Right renal pelvis (tissue), 4 donors: ENCODE measurements at regions not wholly inside any gene's neighbourhood (a gene's known extent, or its start where the extent isn't known, plus 50 kb on each side); places are given as distances from the start of the nearest gene placed in this dataset.

Experiments used
- DNase-seq, 4 donors: peaks; one replicate each; pipeline ENCODE4 v3.0.0-alpha.2; 2013; ENCODE audit warnings: low read depth in 4 of 4, low spot score in 3 of 4, missing footprints in 1 of 4

DNA sequence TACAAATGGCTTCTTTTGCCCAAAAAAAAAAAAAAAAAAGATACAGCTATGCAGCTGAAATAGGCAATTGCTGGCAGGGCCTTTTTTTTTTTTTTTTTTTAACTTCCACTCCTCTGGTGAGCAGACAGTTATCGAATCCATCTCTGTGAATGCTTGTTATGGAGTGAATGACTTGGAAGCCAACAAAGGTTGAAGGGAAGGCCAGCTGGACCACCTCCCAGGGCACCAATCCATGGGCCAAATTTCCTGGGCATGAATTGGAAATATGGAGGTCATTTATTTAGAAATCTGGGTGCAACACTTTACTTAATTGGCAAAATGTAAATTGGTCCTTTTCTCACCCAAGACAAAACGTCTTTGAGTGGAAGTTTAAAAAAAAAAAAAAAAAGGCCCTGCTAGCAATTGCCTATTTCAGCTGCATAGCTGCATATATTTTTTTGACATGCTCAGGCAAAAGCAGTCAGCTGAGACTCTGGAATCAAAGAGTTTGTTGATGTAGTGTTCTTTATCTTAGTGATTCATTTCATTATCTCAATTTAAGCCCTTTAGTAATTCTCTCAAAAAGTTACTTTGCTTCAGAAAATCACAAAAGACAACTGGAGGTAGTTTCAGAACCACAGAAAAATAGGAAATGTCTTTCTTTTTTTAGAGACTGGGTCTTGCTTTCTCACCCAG, 392.2 kb upstream of the KLF4 start:
- no peak for DNase-seq

DNA sequence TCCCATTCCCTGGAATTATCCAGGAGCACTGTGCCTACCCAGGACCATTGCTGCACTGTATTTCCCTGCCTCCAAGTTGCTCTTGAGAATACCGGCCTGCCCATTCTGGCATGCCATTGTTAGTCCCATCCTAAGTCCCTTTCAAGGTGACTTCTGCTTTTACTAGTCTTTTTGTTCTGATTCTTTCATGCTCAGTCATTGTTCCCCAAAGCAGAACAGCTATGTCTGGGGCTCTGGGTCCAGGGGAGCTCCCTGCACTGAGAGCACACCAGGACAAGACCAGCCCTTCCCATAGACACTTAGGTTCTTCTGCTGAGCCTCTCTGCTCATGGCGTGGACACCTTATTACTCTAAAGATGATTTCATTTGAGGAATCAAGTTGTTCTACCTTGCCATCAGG, 388.9 kb upstream of the KLF4 start:
- DNase-seq = no peak

DNA sequence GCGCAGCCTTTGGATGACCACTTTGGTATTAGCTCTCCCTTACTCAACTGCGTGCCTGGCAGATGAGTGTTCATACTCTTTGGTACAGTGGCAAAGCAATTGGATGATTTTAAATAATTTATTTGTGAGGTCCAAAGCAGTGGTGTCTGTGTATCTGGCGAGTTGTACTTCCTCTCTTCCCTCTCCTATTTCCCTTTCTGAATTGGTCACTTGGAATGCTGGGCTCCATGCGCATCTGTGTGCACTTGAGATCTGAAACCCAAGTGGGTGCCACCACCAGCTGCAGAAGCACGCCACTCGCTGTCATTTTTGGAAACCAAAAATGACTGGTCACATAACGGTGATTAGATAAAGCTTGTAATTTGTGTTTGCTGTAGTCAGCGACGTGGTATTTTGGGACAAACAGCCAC, 386.0 kb upstream of the KLF4 start:
- no peak for DNase-seq

DNA sequence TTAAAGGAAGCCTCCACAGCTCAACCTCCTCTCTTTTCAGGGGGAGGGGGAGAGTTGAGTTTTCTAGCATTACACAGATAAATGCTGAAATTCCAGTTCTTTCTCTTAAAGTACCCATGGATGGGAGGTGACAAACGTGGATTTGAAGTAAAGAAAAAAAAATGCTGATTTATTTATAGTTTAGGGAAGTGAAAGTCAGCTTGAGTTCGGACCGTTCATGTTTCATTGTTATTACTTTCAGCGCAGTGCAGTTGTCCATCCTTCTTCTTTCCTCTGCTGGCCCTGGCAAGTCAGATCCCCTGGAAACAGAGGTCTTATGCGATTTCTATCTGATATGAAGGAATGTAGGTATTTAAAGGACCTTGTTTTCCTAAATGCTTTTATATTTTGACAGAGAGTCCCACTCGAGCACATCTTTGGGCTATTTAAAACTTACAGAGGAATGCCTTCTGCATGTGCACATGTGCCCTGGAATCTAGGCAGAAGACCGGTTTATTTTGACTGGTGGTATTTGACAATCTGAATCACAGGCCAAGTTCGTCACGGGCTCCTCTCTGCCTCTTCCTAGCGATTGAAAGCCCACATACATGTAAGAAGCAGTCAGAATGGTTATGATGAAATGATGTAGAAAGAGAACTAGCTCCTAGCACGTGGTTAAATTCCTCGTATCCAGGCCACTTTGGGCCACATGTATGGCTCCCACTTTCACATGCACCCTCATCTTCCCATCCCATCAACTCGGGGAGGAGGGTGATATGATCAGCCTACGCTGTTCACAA, 385.2 kb upstream of the KLF4 start:
- no peak for DNase-seq

DNA sequence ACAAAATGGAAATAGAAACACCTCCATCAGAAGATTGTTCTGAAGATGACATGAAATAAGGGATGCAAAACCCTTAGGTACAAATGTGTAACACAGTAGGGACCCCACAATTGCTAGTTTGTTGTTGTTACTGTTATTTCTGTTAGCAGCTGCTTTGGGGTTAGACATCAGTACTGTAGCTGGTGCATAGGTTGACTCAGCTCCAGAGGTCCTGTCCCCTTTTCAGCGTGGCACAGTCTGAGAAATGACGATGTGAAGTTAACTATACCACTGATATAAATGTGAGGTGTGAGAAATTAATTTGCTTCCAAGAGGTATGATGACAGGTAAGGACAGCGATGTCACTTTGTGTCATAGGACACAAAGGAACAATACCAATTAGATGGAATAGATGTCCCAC, 384.6 kb upstream of the KLF4 start:
- DNase-seq = no peak

- DNase-seq = no peak
Observed at GRCh38 chr9:107872457-107873192, 383.1 kb upstream of the KLF4 start.

- DNase-seq = no peak
Observed at GRCh38 chr9:107870927-107871680, 381.5 kb upstream of the KLF4 start.

GRCh38 chr9:107870221-107870620, 380.7 kb upstream of the KLF4 start:
- no peak for DNase-seq

DNA sequence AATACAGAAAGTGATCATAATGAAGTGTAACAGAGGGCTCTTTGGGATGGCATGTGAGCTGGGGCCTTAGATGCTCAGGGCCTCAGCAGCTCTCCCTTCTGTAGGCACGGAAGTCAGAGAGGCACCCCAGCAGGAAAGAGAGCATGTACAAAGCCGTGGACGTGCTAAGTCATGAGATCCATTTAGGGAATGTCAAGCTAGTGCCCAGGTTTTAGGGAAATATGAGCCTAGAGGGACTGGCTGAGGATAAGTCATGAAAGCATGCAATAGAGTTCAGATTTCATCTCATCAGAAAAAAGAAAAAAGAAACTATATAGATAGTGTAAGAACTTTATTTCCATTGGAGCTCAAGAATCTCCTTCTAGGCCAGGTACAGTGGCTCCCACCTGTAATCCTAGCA, 379.5 kb upstream of the KLF4 start:
- DNase-seq = no peak

DNA sequence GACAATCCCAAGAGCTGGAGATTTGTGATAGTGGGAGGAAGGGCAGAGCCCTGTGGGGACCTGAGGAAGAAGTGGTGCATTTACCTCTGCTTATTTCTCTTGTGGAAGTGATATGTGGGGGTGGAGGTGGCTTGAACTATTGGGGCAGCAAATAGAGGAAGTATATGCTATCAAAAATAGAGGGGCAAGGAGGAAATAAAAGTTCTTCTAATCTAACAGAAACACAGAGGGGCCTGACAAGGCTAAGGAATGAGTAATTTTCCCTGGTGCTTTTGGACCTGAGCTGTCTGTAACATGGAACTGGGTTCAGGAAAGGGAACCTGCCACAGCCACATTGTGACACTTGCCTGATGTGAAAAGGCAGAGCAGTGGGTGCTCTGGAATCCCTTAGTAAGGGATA, 378.6 kb upstream of the KLF4 start:
- no peak for DNase-seq

DNA sequence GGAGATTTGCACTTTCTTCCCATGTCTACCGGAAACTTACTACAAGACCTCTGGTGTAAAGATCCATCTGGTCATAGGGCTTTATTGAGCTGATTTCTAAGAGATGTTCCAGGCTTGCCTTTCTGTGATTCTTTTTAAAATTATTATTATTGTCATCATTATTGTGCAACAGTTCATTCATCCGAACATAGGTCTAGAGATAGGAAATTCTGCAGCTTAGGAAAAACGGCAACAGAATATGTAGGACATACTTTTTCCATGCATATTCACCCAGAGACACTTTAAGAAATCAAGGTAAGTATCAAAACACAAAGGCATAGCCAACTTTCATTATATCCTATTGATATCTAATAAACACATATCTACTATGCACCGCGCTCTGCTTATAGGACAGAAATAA, 378.2 kb upstream of the KLF4 start:
- no peak for DNase-seq

DNA sequence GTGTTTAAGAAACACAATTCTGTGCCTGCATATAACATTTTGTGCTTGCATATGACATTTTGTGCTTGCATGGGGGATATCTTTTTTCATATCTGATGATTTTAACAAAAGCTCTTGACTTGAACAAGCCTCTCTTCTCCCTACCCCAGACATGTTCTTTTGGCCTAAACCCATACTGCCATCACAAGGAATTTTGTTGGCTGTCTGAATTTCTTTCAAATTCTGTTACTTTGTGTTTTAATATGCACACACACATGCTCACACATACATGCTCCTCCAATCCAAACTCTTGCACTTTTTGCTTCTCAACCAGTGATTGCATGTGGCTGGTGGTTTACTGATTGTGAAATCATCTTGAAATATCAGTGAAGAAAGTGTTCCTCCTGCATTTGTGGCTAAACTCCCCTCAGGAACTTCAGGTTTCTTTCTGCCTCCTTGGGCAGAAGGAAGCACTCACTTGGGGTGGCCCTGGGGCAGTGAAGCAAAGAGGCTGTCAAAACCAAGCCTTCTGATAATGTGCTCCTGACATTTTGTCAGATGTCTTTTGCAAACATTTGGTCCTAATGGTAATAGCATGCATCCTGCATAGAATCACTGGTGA, 377.2 kb upstream of the KLF4 start:
- DNase-seq = no peak

GRCh38 chr9:107863396-107863795, 373.8 kb upstream of the KLF4 start:
- DNase-seq = no peak

DNA sequence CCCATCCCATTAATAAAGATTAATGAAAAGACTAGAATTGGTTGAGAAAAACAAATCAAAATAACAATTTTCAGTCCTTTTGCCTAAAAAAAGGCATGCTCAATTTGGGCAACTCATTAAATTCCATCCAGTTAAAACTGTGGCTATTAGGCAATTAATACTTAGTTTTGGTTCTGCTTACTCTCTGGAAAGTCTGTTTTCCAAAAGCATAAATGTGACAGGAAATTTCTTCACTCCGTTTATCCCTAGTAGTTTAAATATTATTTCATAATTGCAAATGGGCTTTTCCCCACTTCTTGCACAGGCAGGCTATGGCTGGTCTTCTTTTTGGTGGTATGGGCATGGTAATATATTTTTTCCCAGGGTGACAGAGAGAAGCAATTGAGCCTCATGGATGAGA, 373.3 kb upstream of the KLF4 start:
- no peak for DNase-seq

DNA sequence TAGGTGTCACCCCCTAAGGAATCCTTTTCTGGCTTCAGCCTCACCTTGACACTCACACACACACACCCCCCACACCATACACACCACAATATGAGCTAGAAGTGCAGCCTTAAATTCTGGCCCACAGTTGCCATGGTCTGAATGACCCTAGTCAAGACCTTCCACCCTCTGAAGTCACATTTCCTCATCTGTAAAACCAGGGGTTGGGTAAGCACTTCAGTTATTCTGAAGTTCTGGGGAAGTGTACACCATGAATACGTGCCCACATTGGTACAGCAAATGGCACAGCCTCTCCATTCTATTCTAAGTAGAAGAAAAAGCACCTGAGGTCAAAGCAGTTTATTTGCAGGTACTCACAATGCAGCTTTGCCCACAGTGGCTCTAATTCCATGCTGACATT, 372.8 kb upstream of the KLF4 start:
- DNase-seq = no peak

- DNase-seq = no peak
Observed at GRCh38 chr9:107861075-107861474, 371.5 kb upstream of the KLF4 start.

DNA sequence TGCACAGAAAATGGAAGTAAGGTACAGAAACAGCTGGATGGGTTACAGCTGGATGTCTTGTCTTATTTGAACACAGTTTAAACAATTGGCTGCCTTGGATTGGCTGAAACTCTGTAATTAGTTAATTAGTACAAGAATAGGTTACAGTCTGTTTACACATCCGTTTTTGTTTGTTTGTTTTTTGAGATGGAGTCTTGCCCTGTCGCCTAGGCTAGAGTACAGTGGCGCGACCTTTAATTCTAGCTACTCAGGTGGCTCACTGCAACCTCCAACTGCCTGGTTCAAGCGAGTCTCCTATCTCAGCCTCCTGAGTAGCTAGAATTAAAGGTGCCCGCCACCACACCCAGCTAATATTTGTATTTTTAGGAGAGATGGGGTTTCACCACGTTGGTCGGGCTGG, 368.7 kb upstream of the KLF4 start:
- DNase-seq = no peak

GRCh38 chr9:107856633-107857032, 367.1 kb upstream of the KLF4 start:
- no peak for DNase-seq

DNA sequence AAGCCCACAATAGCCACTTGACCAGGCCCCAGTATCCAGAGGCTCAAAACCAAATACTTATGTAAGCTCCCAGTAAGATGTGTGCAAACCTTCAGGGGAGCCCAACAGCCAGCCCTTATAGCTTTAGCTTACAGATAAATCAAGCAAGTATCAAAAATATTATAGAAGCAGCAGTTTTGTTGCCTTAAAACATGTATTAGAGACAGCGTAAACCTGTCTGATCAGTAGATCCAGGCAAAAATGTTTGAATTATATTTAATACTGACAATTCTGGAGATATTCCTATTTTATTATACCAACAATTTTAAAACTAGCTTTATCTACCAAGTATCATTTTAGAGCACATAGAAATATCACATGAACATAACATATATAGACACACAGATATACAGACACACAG, 365.6 kb upstream of the KLF4 start:
- DNase-seq = no peak

DNA sequence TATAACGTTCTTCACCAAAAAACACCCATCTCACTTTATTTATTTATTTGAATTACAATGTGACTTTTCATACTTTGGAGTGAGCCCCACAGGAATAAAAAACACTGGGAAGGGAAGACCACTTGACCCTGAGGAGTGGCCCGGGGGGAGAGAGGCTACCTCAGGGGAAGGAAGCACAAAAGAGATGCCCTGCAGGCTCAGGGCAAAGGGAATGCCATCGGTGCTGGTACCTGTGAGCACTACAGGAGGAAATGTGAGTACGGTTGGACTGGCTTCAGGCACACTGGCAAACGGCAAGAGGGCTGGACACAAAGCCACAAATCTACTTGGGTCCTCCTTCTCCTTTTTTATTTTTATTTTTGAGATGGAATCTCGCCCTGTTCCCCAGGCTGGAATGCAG, 363.9 kb upstream of the KLF4 start:
- DNase-seq = no peak

DNA sequence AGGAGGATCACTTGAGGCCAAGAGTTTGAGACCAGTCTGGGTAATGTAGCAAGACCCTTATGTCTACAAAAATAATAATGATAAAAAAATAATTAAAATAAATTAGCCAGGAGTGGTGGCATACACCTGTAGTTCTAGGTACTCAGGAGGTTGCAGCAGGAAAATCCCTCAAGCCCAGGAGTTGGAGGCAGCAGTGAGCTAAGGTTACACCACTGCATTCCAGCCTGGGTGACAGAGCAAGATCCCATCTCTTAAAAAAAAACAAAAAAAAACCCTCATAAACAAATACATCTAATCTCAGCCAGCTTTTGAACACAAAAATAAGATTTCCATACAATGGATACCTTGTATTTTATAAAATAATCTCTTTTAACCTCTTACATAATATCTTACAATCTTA, 363.3 kb upstream of the KLF4 start:
- no peak for DNase-seq
